ENCODE measurements at regions not wholly inside any gene's neighbourhood (a gene's known extent, or its start where the extent isn't known, plus 50 kb on each side); places are given as distances from the start of the nearest gene placed in this dataset.

DNA sequence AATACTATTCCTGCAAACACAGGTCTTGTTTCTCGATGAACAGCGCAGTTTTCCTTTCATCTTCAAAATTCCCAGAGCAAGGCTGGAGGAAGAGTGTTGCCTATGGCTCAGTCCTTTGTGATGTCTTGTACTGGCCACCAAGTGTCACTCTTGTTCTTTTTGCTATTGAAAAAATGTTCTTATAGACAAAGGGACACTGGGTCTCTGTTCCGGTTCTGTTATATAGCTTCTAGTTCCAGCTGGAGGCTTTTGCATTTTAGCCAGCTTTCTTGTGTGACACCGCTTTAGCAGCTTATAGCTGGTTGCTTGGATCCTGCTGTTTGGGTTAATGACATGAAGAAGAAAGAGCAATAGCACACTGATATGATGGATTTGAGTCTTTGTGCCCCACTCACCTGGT, 343.7 kb upstream of the KCNN2 start:
- no peak for TF ChIP-seq CTCF (IDR thresholded peaks at IDR 0.05; ENCODE audit: insufficient read depth, low read length)
- no peak for TF ChIP-seq GABPA (IDR thresholded peaks at IDR 0.05; ENCODE audit: low read depth)
- TF ChIP-seq SPI1 (IDR thresholded peaks at IDR 0.05; ENCODE audit: borderline replicate concordance, low read depth), result no peak
- TF ChIP-seq POLR2AphosphoS5 (IDR thresholded peaks at IDR 0.05; ENCODE audit: low read depth), result no peak
- TF ChIP-seq, protein P1, sequence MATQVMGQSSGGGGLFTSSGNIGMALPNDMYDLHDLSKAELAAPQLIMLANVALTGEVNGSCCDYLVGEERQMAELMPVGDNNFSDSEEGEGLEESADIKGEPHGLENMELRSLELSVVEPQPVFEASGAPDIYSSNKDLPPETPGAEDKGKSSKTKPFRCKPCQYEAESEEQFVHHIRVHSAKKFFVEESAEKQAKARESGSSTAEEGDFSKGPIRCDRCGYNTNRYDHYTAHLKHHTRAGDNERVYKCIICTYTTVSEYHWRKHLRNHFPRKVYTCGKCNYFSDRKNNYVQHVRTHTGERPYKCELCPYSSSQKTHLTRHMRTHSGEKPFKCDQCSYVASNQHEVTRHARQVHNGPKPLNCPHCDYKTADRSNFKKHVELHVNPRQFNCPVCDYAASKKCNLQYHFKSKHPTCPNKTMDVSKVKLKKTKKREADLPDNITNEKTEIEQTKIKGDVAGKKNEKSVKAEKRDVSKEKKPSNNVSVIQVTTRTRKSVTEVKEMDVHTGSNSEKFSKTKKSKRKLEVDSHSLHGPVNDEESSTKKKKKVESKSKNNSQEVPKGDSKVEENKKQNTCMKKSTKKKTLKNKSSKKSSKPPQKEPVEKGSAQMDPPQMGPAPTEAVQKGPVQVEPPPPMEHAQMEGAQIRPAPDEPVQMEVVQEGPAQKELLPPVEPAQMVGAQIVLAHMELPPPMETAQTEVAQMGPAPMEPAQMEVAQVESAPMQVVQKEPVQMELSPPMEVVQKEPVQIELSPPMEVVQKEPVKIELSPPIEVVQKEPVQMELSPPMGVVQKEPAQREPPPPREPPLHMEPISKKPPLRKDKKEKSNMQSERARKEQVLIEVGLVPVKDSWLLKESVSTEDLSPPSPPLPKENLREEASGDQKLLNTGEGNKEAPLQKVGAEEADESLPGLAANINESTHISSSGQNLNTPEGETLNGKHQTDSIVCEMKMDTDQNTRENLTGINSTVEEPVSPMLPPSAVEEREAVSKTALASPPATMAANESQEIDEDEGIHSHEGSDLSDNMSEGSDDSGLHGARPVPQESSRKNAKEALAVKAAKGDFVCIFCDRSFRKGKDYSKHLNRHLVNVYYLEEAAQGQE (IDR thresholded peaks at IDR 0.05; ENCODE audit: insufficient replicate concordance, low read depth), result no peak
- H3K4me3 ChIP-seq (replicated peaks; ENCODE audit: insufficient read depth, low read length), result no peak overlapping the region
- no peak overlapping the region for H3K27ac ChIP-seq (replicated peaks)
- no peaks in the 10 kb centered on the region for H3K27me3 ChIP-seq (ENCODE audit: insufficient read depth, poor library complexity, severe bottlenecking)
- no peak for DNase-seq (ENCODE audit: low read depth in 1 of 2, low spot score in 1 of 2)

DNA sequence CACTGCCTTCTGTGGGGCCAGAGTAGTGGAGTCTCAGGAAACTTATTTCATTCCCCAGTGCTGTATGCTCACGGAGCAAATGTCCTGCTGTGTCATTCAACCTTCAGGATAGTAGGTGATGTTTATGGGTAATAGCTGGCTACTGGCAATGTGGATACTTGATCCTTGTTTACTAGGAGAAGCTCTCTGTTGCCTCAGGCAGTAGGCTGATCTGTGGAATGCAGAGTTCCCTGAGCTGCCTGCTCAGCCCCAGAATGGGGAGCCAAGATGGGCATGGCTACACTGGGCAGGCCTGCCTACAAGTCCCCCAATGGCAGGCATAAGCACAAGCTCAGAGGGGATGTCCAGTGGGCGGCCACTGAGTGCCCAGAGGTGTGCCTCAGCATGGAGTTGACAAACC, 323.1 kb upstream of the KCNN2 start:
- no peak for DNase-seq (ENCODE audit: low read depth in 1 of 2, low spot score in 1 of 2)
- H3K27me3 ChIP-seq (ENCODE audit: insufficient read depth, poor library complexity, severe bottlenecking), result no peaks in the 10 kb centered on the region
- no peak overlapping the region for H3K27ac ChIP-seq (replicated peaks)
- H3K4me3 ChIP-seq (replicated peaks; ENCODE audit: insufficient read depth, low read length), result no peak overlapping the region
- TF ChIP-seq, protein P1 (IDR thresholded peaks at IDR 0.05; ENCODE audit: insufficient replicate concordance, low read depth), result no peak
- TF ChIP-seq GABPA (IDR thresholded peaks at IDR 0.05; ENCODE audit: low read depth), result no peak
- no peak for TF ChIP-seq CTCF (IDR thresholded peaks at IDR 0.05; ENCODE audit: insufficient read depth, low read length)
- TF ChIP-seq SPI1 (IDR thresholded peaks at IDR 0.05; ENCODE audit: borderline replicate concordance, low read depth), result no peak
- no peak for TF ChIP-seq POLR2AphosphoS5 (IDR thresholded peaks at IDR 0.05; ENCODE audit: low read depth)

- H3K27ac ChIP-seq (replicated peaks), result no peak overlapping the region
- H3K27me3 ChIP-seq (ENCODE audit: insufficient read depth, poor library complexity, severe bottlenecking), result no peaks in the 10 kb centered on the region
- no peak for DNase-seq (ENCODE audit: low read depth in 1 of 2, low spot score in 1 of 2)
- TF ChIP-seq, protein P1 (IDR thresholded peaks at IDR 0.05; ENCODE audit: insufficient replicate concordance, low read depth), result no peak
- TF ChIP-seq POLR2AphosphoS5 (IDR thresholded peaks at IDR 0.05; ENCODE audit: low read depth) (no peak), GABPA (IDR thresholded peaks at IDR 0.05; ENCODE audit: low read depth) (no peak), SPI1 (IDR thresholded peaks at IDR 0.05; ENCODE audit: borderline replicate concordance, low read depth) (no peak), CTCF (IDR thresholded peaks at IDR 0.05; ENCODE audit: insufficient read depth, low read length) (no peak)
- no peak overlapping the region for H3K4me3 ChIP-seq (replicated peaks; ENCODE audit: insufficient read depth, low read length)
Measured at GRCh38 chr5:114050087-114050486, 311.8 kb upstream of the KCNN2 start.

Measured in HL-60 (cell line).